Stomach (tissue), 8 donors: ENCODE measurements at regions not wholly inside any gene's neighbourhood (a gene's known extent, or its start where the extent isn't known, plus 50 kb on each side); places are given as distances from the start of the nearest gene placed in this dataset.

Experiments used
- DNase-seq, 2 donors: peaks; one replicate each; pipeline versions ENCODE4 v3.0.0 to v3.0.0-alpha.2; 2013 to 2019
- H3K27ac ChIP-seq, 5 donors: fragments of 200-600 bp in 4 of 5; sonication (generic) in 4 of 5; one replicate each; pipeline ENCODE4 v1.5.1; 2013 to 2019; ENCODE audit warnings: mild to moderate bottlenecking in 1 of 5, moderate library complexity in 1 of 5
- H3K27me3 ChIP-seq, 3 donors: fragments of 200-600 bp; sonication (generic); one replicate each; pipeline ENCODE4 v1.5.1; 2017 to 2019; ENCODE audit warnings: mixed run types in 1 of 3
- H3K36me3 ChIP-seq, 4 donors: fragments of 200-600 bp; sonication (generic); 1 replicate in 3 of 4; 2 replicates in 1 of 4; pipeline ENCODE4 v1.5.1; 2016 to 2019
- H3K4me1 ChIP-seq, 4 donors: fragments of 200-600 bp; sonication (generic); one replicate each; pipeline ENCODE4 v1.5.1; 2016 to 2019
- H3K4me3 ChIP-seq, 4 donors: fragments of 200-600 bp; sonication (generic) in 3 of 4; one replicate each; pipeline ENCODE4 v1.5.1; 2016 to 2019; ENCODE audit warnings: mild to moderate bottlenecking in 1 of 4
- H3K9me3 ChIP-seq, 4 donors: fragments of 200-600 bp; sonication (generic); one replicate each; pipeline ENCODE4 v1.5.1; 2016 to 2019
- EP300 ChIP-seq: sonication (generic); formaldehyde crosslinking; IDR thresholded peaks from one replicate; pipeline ENCODE4 v1.6.1; 2017; ENCODE audit warnings: antibody characterized with exemption
- POLR2A ChIP-seq, 4 donors: fragments of 450-650 bp; IDR thresholded peaks; one replicate each; pipeline ENCODE4 v1.6.1; 2016; ENCODE audit warnings: antibody characterized with exemption in 4 of 4, control low read depth in 2 of 4, mild to moderate bottlenecking in 1 of 4, moderate library complexity in 1 of 4
- POLR2AphosphoS5 ChIP-seq, 3 donors: sonication (generic); formaldehyde crosslinking; IDR thresholded peaks; one replicate each; pipeline ENCODE4 v1.6.1; 2016; ENCODE audit warnings: antibody characterized with exemption in 3 of 3
- WGBS, 5 donors: extraction: QIAGEN DNeasy Blood & Tissue Kit in 3 of 5; methylation state at CpG; one replicate each; pipeline versions ENCODE4 v1.1.5 to v1.1.7; 2013 to 2018; 5-methylcytosine and 5-hydroxymethylcytosine counted together
- intact Hi-C: fragments of 100-400 bp; cut with DNase I; formaldehyde crosslinking; loops from one replicate; pipeline ENCODE4 v1.15.1; 2023; ENCODE audit warnings: low total_unique reads
- TF ChIP-seq, protein P1 (sequence below), 7 experiments: fragments of 450-650 bp in 4 of 7; fragments of 200-600 bp in 3 of 7; sonication (generic) in 3 of 7; IDR thresholded peaks; one replicate each; pipeline ENCODE4 v1.5.1; 2016 to 2019; ENCODE audit warnings: antibody characterized with exemption in 7 of 7, control low read depth in 2 of 7, mild to moderate bottlenecking in 1 of 7
- donor health status: healthy with polysubstance abuse.
- donor health status: Bipolar disorder and iron deficiency.
- donor health status: healthy.

GRCh38 chr7:26022982-26023381 lies 129.0 kb upstream of the NFE2L3 start:
- Histone ChIP-seq H3K36me3 (no peaks in the 10 kb centered on the region), H3K4me3 (no peak overlapping the region), H3K27ac (no peak overlapping the region), H3K4me1 (no peaks in the 10 kb centered on the region), H3K27me3 (no peaks in the 10 kb centered on the region), H3K9me3 (no peaks in the 10 kb centered on the region)
- TF ChIP-seq, protein P1, sequence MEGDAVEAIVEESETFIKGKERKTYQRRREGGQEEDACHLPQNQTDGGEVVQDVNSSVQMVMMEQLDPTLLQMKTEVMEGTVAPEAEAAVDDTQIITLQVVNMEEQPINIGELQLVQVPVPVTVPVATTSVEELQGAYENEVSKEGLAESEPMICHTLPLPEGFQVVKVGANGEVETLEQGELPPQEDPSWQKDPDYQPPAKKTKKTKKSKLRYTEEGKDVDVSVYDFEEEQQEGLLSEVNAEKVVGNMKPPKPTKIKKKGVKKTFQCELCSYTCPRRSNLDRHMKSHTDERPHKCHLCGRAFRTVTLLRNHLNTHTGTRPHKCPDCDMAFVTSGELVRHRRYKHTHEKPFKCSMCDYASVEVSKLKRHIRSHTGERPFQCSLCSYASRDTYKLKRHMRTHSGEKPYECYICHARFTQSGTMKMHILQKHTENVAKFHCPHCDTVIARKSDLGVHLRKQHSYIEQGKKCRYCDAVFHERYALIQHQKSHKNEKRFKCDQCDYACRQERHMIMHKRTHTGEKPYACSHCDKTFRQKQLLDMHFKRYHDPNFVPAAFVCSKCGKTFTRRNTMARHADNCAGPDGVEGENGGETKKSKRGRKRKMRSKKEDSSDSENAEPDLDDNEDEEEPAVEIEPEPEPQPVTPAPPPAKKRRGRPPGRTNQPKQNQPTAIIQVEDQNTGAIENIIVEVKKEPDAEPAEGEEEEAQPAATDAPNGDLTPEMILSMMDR (IDR thresholded peaks at IDR 0.05), result no peak
- TF ChIP-seq EP300 (no peak), POLR2A (IDR thresholded peaks at IDR 0.05) (no peak), POLR2AphosphoS5 (IDR thresholded peaks at IDR 0.05) (no peak)
- 63 to 86% (median 72%) methylated on average over 3 of the region's 3 CpGs for WGBS, 5 donors
- DNase-seq, result no peak
- intact Hi-C loops, result no loop called here

DNA sequence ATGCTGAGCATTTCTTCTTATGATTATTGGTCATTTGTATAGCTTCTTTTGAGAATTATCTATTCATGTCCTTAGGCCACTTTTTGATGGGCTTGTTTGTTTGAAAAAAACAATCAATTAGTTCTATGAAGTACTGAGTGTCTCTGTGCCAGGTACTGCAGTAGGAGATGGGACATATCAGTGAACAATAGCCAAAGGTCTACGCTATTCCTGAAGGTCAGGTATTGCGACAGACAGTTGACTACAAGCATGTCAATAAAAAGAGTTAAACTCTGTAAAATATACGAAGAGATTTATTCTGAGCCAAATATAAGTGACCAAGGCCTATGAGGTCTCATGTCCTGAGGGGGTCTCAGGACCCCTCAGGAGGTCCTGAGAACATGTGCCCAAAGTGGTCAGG lies 122.1 kb upstream of the NFE2L3 start:
- H3K9me3 ChIP-seq, result no peaks in the 10 kb centered on the region
- H3K4me1 ChIP-seq, result no peaks in the 10 kb centered on the region
- H3K36me3 ChIP-seq, result no peaks in the 10 kb centered on the region
- no peak for DNase-seq
- no peak overlapping the region for H3K4me3 ChIP-seq
- H3K27me3 ChIP-seq, result no peaks in the 10 kb centered on the region
- WGBS, 5 donors, result 93 to 98% (median 96%) methylated on average over 3 of the region's 3 CpGs
- intact Hi-C loops, result no loop called here
- no peak for TF ChIP-seq POLR2A (IDR thresholded peaks at IDR 0.05)
- TF ChIP-seq EP300, result no peak
- no peak for TF ChIP-seq POLR2AphosphoS5 (IDR thresholded peaks at IDR 0.05)
- TF ChIP-seq, protein P1 (IDR thresholded peaks at IDR 0.05), result no peak
- no peak overlapping the region for H3K27ac ChIP-seq

GRCh38 chr7:26034391-26034790 lies 117.6 kb upstream of the NFE2L3 start:
- intact Hi-C loops, result no loop called here
- Histone ChIP-seq H3K4me1 (peaks cover 0 to 6% (median 0%) of the 10 kb centered on the region in 4 donors), H3K9me3 (no peaks in the 10 kb centered on the region), H3K27me3 (peaks cover 0 to 4% (median 0%) of the 10 kb centered on the region in 3 donors), H3K36me3 (no peaks in the 10 kb centered on the region), H3K27ac (no peak overlapping the region), H3K4me3 (no peak overlapping the region)
- TF ChIP-seq POLR2A (IDR thresholded peaks at IDR 0.05) (no peak), POLR2AphosphoS5 (IDR thresholded peaks at IDR 0.05) (no peak), EP300 (no peak)
- TF ChIP-seq, protein P1 (IDR thresholded peaks at IDR 0.05), result no peak
- no peak for DNase-seq
- 60 to 78% (median 74%) methylated on average over 3 of the region's 3 CpGs for WGBS, 5 donors

DNA sequence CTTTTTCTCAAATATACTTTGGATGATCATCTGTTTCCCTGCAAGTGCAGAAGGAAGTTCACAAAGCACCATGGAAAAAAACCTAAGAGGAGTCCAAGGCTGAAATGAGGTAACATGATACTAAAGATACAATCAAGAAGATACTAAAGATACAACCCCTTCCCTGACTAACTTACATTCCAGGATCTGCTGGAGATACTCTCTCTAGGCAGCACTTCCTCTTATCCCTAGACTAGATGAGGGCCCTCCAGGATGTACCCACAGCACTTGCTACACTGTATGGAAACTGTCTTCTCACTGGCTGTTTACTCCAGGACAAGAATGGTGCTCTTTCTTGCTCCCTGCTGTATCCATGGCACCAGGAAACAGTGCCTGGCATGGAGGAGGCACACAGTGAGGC lies 116.4 kb upstream of the NFE2L3 start:
- TF ChIP-seq POLR2AphosphoS5 (IDR thresholded peaks at IDR 0.05) (no peak), EP300 (no peak), POLR2A (IDR thresholded peaks at IDR 0.05) (no peak)
- TF ChIP-seq, protein P1 (IDR thresholded peaks at IDR 0.05), result no peak
- no peak for DNase-seq
- peaks cover 0 to 16% (median 0%) of the 10 kb centered on the region in 3 donors for H3K27me3 ChIP-seq
- no peaks in the 10 kb centered on the region for H3K36me3 ChIP-seq
- H3K4me1 ChIP-seq, result peaks cover 0 to 6% (median 0%) of the 10 kb centered on the region in 4 donors
- H3K4me3 ChIP-seq, result no peak overlapping the region
- intact Hi-C loops, result no loop called here
- no peak overlapping the region for H3K27ac ChIP-seq
- H3K9me3 ChIP-seq, result no peaks in the 10 kb centered on the region
